Endothelial cell of umbilical vein (primary cell): ENCODE measurements at regions not wholly inside any gene's neighbourhood (a gene's known extent, or its start where the extent isn't known, plus 50 kb on each side); places are given as distances from the start of the nearest gene placed in this dataset.

Experiments used
- BruUV-seq: library from RNA; stranded (reverse); fragments of 400-500 nt; replicated peaks from 2 replicates; lab custom pipeline; 2021; lab: Mats Ljungman, UMichigan
- CTCF ChIA-PET: fragments of 300-600, 350-600 bp; sonication (Branson Sonifier 250); formaldehyde crosslinking; loops from one replicate; lab custom pipeline; 2021; ENCODE audit warnings: antibody characterized with exemption, inconsistent platforms; lab: Charles Lee
- POLR2A ChIA-PET: fragments of 300-600, 350-600 bp; sonication (Branson Sonifier 250); formaldehyde crosslinking; loops from one replicate; lab custom pipeline; 2021; ENCODE audit warnings: antibody characterized with exemption, inconsistent platforms; lab: Charles Lee
- DNase-seq: peaks from one replicate; pipeline ENCODE4 v3.0.0-alpha.2; 2011; ENCODE audit warnings: low read depth, low spot score
- FAIRE-seq: peaks from 2 replicates; lab custom pipeline; 2011; peaks lifted over from hg19 to GRCh38; lab: Jason Lieb, UNC
- H2AFZ ChIP-seq: 2 replicates; pipeline ENCODE4 v1.6.0; 2012; ENCODE audit warnings: low read depth, low read length, control low read depth, inconsistent platforms
- H3K27ac ChIP-seq: 2 replicates; pipeline ENCODE4 v1.5.1; 2011; ENCODE audit warnings: low read depth, mild to moderate bottlenecking, control low read depth, low read length, moderate library complexity; ENCODE audit not compliant: insufficient read depth
- H3K27me3 ChIP-seq, 2 experiments: 2 replicates each; pipeline versions ENCODE4 v1.6.0 to v1.6.1; 2011; ENCODE audit warnings: low read length in 2 of 2, mixed read lengths in 1 of 2; ENCODE audit not compliant: control insufficient read depth in 2 of 2, insufficient read depth in 2 of 2
- H3K36me3 ChIP-seq, 2 experiments: 2 replicates in 1 of 2; 3 replicates in 1 of 2; pipeline ENCODE4 v1.5.1; 2011; ENCODE audit warnings: low read length in 2 of 2, mild to moderate bottlenecking in 1 of 2, moderate library complexity in 1 of 2; ENCODE audit not compliant: control insufficient read depth in 2 of 2, insufficient read depth in 2 of 2; ENCODE audit errors: extremely low read depth in 1 of 2
- H3K4me1 ChIP-seq: 3 replicates; pipeline ENCODE4 v1.5.1; 2011; ENCODE audit warnings: mild to moderate bottlenecking, low read length; ENCODE audit not compliant: control insufficient read depth, insufficient read depth; ENCODE audit errors: extremely low read depth
- H3K4me2 ChIP-seq: 2 replicates; pipeline ENCODE4 v1.6.1; 2011; ENCODE audit warnings: low read length, control low read depth, mixed read lengths; ENCODE audit not compliant: insufficient read depth
- H3K4me3 ChIP-seq, 3 experiments: fragments of 200-600 bp in 1 of 3; sonication (generic), shearing (Covaris generic) in 1 of 3; replicated peaks in 1 of 3; 2 replicates each; pipeline ENCODE4 v1.5.1; 2011 to 2016; ENCODE audit warnings: control low read depth in 3 of 3, low read length in 3 of 3, mild to moderate bottlenecking in 2 of 3, inconsistent platforms in 1 of 3, low read depth in 1 of 3, moderate library complexity in 1 of 3; ENCODE audit not compliant: insufficient read depth in 1 of 3
- H3K79me2 ChIP-seq: 2 replicates; pipeline ENCODE4 v1.6.0; 2012; ENCODE audit warnings: low read length, inconsistent platforms; ENCODE audit not compliant: control insufficient read depth, insufficient read depth
- H3K9ac ChIP-seq: replicated peaks from 2 replicates; pipeline ENCODE3; 2011; ENCODE audit warnings: low read length, control low read depth; ENCODE audit not compliant: insufficient read depth; ENCODE audit errors: extremely low read depth
- H3K9me1 ChIP-seq: replicated peaks from 3 replicates; pipeline ENCODE4 v1.6.0; 2011; ENCODE audit warnings: mild to moderate bottlenecking, low read length; ENCODE audit not compliant: control insufficient read depth, insufficient read depth; ENCODE audit errors: extremely low read depth
- H3K9me3 ChIP-seq: replicated peaks from 2 replicates; pipeline ENCODE4 v1.5.1; 2012; ENCODE audit warnings: low read length, inconsistent platforms; ENCODE audit not compliant: control insufficient read depth, insufficient read depth
- H4K20me1 ChIP-seq: replicated peaks from 2 replicates; pipeline ENCODE3; 2011; ENCODE audit warnings: mild to moderate bottlenecking, low read length; ENCODE audit not compliant: control insufficient read depth, insufficient read depth; ENCODE audit errors: extremely low read depth
- CTCF ChIP-seq, 2 donors: IDR thresholded peaks; 1 replicate in 1 of 2; 2 replicates in 1 of 2; pipeline ENCODE4 v1.5.1; 2011; ENCODE audit warnings: low read length in 2 of 2, mild to moderate bottlenecking in 2 of 2, moderate library complexity in 2 of 2, control low read depth in 1 of 2, inconsistent platforms in 1 of 2, low read depth in 1 of 2; ENCODE audit not compliant: insufficient read depth in 1 of 2; ENCODE audit errors: extremely low read depth in 1 of 2
- EZH2 ChIP-seq: IDR thresholded peaks from 2 replicates; pipeline ENCODE4 v1.6.1; 2012; ENCODE audit warnings: borderline replicate concordance, low read depth, mild to moderate bottlenecking, moderate library complexity, low read length, inconsistent platforms; ENCODE audit not compliant: severe bottlenecking
- FOS ChIP-seq: IDR thresholded peaks from 2 replicates; pipeline ENCODE4 v1.6.1; 2011; ENCODE audit warnings: mild to moderate bottlenecking, low read length, moderate library complexity, borderline replicate concordance; ENCODE audit not compliant: insufficient read depth
- GATA2 ChIP-seq: IDR thresholded peaks from 2 replicates; pipeline ENCODE4 v1.7.0; 2011; ENCODE audit warnings: low read depth, mild to moderate bottlenecking, moderate library complexity, mixed read lengths, low read length; ENCODE audit not compliant: insufficient read length, insufficient read depth
- JUN ChIP-seq: IDR thresholded peaks from 2 replicates; pipeline ENCODE4 v1.6.1; 2011; ENCODE audit warnings: borderline replicate concordance, low read depth; ENCODE audit not compliant: insufficient read length, insufficient read depth
- MAX ChIP-seq: IDR thresholded peaks from 2 replicates; pipeline ENCODE4 v1.6.1; 2011; ENCODE audit not compliant: insufficient read depth, insufficient read length
- MYC ChIP-seq: IDR thresholded peaks from one replicate; pipeline ENCODE4 v1.6.1; 2011; ENCODE audit warnings: mild to moderate bottlenecking, low read depth, low read length
- POLR2A ChIP-seq: IDR thresholded peaks from 2 replicates; pipeline ENCODE4 v1.6.1; 2012; ENCODE audit warnings: low read depth, mild to moderate bottlenecking, control low read depth, low read length
- POLR2AphosphoS5 ChIP-seq: IDR thresholded peaks from 2 replicates; pipeline ENCODE4 v1.6.1; 2012; ENCODE audit warnings: low read depth, mild to moderate bottlenecking, control low read depth, low read length, moderate library complexity; ENCODE audit not compliant: insufficient read depth
- dilution Hi-C: fragments of 300-500 bp; cut with MboI; formaldehyde crosslinking; loops from one replicate; pipeline ENCODE4 v1.15.0; 2019; ENCODE audit warnings: low sequenced_read_pairs; ENCODE audit not compliant: extremely low pct_ligation_motif_present
- intact Hi-C: fragments of 100-400 bp; cut with micrococcal nuclease; formaldehyde crosslinking; loops from one replicate; pipeline ENCODE4 v1.10.0; 2022

GRCh38 chr14:94893411-94894160 is 123.7 kb upstream of the GSC start:
- ChIA-PET POLR2A (no interaction called here), CTCF (interaction anchor here (0.5 kb wide), 1 partner anchor 537 kb away, joined by 3 read pairs; no protein-coding TSS in a partner anchor)
- no peaks in the 10 kb centered on the region for H3K4me1 ChIP-seq
- no peak for TF ChIP-seq MYC
- no peak for TF ChIP-seq POLR2A
- TF ChIP-seq MAX, result no peak
- no peak for TF ChIP-seq FOS
- no peak for TF ChIP-seq GATA2
- no peak for TF ChIP-seq EZH2
- no peak for TF ChIP-seq CTCF (IDR thresholded peaks at IDR 0.05; ENCODE audit: extremely low read depth in 1 of 2, insufficient read depth in 1 of 2, low read depth in 1 of 2, low read length in 2 of 2)
- no peak for TF ChIP-seq JUN
- no peak for TF ChIP-seq POLR2AphosphoS5
- no peaks in the 10 kb centered on the region for H3K27me3 ChIP-seq
- H3K9me1 ChIP-seq, result no peaks in the 10 kb centered on the region
- intact Hi-C loops (no loop called here), dilution Hi-C loops (no loop called here)
- no peak for DNase-seq
- H3K9me3 ChIP-seq, result no peaks in the 10 kb centered on the region
- no TSS peak for BruUV-seq
- no peaks in the 10 kb centered on the region for H4K20me1 ChIP-seq
- H2AFZ ChIP-seq, result no peak overlapping the region
- H3K36me3 ChIP-seq, result no peaks in the 10 kb centered on the region
- no peak for FAIRE-seq
- H3K27ac ChIP-seq, result no peak overlapping the region
- no peak overlapping the region for H3K4me2 ChIP-seq
- H3K79me2 ChIP-seq, result no peaks in the 10 kb centered on the region
- H3K4me3 ChIP-seq, result no peak overlapping the region
- H3K9ac ChIP-seq, result no peak overlapping the region
